CD4-positive, alpha-beta T cell treated with Interleukin-6 for 4 hours (primary cell): ENCODE measurements at regions not wholly inside any gene's neighbourhood (a gene's known extent, or its start where the extent isn't known, plus 50 kb on each side); places are given as distances from the start of the nearest gene placed in this dataset.

Source experiments
- DNase-seq: peaks from one replicate; pipeline ENCODE4 v3.0.0-alpha.2; 2020; ENCODE audit warnings: mixed read lengths

DNA sequence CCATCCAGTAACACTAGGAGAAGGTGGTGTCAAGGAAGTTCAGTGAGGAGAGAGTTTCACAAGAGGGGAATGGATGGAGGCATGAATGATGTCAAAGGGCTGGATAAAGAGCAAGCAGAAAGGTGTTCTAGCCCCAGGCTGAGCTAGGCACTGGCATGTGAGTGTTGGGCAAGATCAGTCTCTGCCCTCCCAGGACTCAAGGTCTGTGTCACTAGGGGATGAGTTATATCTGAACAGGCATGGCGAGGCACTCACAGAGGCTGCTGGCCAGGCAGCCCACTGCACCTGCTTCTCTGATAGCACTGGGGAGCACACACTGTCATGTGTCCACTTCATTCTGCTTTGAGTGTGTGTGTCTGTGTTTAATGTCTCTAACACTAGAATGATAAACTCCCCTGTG is 903.8 kb downstream of the BCL11B start:
- no peak for DNase-seq

DNA sequence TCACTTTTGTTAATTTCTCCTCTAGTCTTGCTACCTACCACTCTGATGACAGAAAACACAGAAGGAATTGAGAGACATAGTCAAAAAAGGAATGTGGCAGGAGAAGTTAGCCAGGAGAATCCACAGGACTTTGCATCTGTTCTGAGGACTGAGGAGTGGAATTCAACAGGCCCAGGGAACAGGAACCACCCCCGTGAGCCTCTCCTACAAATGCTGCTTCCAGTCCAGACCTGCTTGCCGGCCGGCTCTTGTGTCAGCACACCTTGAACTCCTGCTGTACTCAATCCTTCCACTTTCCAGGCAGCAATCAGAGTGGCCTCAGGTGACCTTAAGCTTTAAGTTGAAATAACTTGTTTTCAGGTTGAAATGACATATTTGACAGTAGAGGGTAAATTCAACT is 903.1 kb downstream of the BCL11B start:
- DNase-seq, result no peak

DNA sequence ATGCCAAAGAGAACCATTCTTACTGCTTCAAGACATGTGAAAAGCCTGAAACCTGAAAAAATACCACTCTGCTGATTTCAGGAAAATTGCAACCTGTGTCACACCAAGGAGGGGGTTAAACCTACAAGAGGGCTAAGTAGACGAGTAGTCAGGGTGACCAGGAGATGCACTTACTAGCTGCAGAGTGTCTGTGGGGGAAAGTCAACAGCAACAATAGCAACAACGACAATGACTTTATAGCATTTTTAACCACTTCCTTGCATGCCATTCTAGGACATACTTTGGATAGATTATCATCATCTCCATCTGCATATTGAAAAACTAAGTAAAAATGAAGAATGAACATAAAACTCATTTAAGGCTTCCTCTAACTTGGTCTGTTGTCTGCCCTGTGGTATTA is 902.7 kb downstream of the BCL11B start:
- DNase-seq, result no peak

DNA sequence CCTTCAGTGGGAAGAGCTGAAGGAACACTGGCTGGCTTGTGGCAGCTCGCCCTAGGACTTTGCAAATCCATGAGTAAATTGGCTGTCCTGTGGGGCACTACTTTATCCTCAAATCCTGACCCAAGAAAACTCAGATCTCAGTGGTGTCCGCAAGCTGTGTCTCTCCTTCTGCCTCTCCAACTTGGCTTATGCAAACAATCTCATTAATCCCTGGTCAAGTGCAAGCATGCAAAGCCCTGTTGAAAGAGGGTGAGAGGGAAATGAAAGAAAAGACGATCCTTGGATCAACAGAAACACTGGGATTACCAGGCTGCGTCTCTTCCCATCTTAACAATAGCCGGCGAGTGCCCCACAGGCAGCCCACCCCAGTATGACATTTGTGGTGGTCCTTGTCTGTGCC is 901.6 kb downstream of the BCL11B start:
- DNase-seq, result no peak

DNA sequence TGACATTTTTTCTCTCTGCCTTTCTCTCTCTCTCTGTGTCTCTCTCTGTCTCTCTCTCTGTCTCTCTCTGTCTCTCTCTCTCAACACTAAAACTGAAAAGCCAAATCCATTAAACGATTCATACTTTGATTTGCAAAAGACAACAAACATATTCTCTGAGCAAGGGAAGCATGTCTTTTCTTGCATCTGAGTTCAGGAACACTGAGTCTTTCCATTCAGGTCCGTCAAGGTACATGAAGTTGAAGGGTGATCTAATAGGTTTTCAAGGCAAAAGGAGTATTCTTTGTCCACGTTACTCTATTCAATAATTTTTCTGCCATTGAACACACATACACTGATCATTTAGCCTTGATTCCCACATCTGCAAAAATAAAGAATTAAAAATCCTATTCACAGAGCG is 900.9 kb downstream of the BCL11B start:
- DNase-seq, result no peak

DNA sequence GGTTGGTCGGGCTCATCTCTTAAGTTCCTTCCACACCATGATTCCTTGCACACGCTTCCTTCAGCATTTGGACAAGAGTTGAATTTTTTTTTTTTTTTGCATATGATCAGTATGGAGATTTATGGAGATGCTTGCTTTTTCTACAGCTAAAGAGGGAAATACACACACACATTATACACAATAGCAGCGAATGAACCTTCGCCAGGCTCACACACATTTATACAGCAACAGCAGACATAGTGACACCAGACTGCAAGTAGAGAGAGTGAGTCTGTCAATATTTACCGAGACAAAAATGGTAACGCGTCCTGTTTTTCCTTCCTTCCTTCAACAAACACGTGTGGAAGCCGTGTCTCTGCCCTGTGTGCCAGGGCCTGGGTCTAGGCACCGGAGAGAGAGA is 897.9 kb downstream of the BCL11B start:
- no peak for DNase-seq

DNA sequence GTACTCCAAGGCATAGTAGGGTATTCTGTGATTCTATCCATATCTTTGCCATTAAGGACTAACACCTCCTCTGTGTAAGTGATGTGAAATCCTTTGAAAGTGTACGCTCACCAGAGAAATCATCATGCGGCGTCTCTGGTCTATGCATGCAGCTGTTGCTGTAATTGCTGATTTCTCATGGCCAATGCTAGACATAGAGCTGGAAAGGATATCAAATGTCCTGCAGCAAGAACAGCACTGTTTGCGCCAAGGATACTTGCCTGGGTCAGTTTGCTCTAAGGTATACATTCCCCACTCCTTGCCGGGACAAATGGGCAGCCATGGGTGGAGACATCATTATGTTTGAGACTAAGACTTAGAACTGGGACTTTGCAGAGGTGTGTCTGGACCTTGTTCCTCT is 896.4 kb downstream of the BCL11B start:
- DNase-seq, result no peak

DNA sequence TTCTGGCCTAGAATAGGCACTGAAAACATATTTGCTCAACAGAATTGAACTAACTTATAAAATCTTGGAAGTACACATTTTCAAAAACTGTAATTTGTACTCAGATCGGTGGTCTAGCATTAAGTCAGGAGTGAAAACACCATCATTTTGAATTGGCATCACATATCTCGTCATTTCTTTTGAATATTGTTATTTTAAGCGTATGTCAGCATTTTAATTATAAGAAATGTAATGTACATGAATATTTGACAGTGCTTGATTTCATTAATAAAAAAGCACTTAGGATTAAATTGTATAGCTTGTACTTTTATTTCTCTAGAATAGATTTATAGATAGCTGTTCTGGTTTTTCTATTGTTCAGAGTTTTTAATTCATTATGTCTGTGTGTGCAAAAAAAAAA is 892.2 kb downstream of the BCL11B start:
- DNase-seq, result no peak

DNA sequence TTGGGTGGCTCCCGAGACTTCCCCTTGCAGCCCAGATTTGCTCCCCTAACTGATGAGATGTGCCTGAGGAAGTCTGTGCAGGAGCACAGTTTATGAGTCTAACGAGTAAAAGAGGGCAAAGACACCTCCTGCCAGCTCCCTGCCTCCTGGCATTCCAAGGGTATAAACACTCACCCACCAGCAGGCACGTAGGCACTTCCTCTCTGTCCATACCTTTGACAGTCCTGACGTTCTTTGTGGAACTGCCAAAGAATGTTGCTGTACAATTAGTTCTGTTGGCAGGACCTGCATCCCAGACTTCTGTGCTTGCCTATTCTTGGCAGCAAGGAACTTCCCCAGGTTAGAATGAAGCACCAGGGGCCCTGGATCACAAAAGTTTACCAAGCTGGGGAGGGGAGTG is 889.3 kb downstream of the BCL11B start:
- no peak for DNase-seq

DNA sequence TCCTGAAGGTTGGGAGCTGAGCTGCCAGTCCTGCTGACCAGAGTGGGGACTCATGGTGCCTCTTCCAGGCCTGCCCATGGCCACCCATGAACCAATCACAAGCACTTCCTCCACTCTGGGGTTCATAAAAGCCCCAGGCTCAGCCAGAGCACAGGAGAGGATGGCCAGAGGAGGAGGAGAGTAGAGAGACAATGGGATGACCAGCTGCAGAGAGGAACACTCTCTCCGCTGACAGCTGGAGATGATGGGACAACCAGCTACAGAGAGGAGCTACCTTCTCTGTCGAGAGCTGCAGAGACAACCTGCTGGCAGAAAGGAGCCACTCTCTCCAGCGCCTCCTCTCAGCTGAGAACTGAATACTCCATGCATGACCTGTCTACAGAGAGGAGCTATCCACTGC is 886.1 kb downstream of the BCL11B start:
- no peak for DNase-seq

DNA sequence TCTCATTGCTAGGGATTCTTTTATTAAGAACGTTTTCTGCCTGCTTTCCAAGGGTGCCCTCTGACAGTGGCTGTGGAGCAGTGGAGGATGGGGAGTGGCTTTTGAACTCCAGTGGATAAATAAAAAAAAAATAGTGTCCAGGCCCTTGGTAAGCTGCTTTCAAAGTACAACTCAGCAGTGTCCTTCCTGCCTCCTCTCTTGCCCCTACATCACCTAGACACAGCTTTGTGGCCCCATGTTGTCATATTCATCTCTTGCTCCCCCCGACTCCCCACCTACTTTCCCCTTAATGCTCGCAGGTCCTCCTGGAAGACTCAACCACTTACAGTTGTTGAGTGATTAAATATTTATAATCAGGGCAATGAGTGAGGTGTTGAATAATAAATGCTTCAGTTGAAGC is 880.9 kb downstream of the BCL11B start:
- DNase-seq, result no peak

DNA sequence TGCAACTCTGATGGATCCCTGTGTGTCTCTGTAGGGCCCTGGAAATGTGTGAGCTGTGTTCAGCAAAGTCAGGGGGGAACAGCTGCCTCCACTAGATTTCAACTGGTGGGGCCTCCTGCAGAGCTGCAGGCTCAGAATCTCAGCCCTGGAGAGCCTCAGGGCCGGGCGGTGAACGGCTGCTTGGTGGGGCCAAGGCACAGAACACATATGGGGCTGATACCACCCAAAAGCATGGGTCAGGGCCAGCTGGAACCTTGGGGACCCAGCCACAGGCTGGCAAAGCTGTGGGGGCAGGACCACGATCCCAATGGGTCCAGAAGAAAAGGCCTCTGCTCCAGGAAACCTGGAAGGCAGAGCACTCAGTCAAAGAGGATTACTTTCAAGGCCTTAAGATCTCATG is 878.5 kb downstream of the BCL11B start:
- DNase-seq, result no peak

DNA sequence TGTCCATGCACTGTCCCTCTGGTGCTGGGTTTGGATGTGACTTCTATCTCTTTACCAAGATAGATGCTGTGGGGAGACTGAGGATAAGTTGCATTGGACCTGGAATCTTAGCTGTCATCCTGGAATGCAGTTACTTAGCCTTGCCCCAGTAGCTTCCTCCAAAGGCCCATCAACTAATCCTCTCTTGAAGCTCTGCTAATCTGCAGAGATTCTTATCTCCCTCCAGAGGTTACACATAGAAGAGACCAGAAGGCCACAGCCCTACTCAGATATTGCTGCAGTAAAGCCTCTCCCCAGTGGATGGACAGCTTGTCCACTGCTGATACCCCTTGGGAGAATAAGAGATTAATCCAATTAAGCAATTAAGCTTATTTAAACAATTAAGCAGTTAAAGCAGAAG is 867.2 kb downstream of the BCL11B start:
- DNase-seq, result no peak

DNA sequence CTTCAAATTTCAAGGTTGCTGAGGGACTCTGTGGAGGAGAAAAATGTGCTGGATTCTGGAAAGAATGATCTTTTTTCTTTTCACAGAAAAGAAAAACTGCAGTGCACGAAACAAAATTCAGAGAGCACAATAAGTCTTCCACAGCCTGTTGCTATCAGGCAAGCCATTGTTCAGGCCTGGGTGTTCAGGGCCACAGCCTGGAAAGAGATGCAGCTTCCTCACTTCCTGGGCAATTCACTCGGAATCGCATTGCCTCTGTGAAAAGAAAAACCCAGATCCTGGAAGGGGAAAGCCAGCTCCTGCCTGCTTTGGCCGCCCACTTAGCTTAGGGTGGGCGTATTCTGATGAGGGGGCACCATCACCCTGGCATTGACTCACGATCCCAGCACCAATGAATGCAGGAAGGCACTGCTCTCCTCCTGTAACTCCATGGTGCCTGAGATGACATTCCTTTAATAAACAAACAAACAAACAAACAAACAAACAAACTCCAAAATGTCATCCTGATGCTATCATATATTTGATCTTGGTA is 863.9 kb downstream of the BCL11B start:
- no peak for DNase-seq

DNA sequence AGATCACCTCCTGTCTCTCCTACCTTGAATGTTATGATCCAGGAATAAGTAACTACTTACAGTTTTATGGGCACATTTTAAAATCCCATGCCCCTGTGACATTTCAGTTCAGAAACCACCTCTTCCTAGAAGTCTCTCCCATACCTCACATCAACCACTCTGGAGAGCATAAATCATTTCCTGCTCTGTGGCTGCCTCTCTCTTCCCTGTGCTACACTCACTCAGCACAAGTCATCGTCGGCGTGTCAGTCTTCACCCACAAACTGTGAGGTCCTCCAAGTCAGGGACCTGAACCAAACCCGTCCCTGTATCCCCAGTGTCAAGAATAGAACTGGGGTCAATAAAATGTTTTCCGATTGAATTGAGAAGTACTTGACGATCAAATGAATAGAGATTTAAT is 863.3 kb downstream of the BCL11B start:
- peak; percentile 33 for DNase-seq

DNA sequence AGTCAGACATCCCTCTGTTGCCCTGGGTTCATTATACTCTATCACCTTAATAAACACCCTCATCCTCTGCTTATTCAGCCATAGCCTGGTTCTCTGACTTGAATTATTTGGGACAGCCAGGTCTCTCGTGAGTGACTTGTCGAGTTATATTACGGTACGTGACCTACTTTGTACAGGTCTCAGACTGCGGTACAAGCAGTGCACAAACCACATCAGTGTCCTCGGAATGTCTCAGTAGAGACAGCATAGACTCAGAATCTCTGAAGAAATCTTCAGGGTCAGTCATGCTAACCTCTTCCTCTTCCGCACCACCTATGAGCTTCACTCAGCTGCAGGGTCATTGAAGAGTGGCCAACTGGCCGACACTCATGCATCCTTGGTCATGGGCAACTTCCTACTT is 860.8 kb downstream of the BCL11B start:
- DNase-seq, result no peak

DNA sequence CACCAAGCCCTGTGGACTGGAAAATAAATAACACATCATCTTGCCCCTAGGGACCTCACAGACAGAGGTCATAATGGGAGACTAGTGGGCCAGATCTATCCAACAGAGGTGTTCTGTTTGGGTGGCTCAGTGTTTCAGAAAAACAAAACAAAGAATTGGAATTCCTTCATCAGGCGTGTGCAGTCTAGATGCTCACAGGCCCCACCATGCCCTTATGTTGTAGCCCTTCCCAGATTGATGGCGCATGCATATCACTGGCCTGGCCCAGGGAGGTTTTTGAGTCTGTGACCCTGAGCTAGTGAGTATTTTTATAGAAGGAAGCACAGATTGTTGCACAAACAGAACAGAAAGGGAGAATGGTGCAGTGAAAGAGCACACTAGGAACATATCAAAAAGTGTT is 859.6 kb downstream of the BCL11B start:
- no peak for DNase-seq

DNA sequence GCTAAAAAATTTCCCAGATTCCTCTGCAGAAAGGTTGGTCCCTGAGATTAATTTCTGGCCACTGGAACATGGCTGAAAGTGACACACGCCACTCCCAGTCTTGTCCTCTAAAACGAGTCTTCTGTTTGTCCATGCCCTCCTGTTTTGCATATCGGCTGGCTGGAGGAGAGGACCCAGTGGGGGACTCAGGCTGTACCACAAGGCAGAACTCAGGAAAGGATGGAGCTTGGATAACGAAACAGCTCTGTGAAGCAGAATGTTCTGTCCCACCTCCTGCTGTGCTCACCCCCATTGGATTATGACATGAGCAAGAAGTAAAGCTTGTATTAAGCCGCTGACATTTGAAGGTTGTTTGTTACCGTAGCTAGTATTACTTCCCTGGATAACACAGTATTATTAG is 856.2 kb downstream of the BCL11B start:
- no peak for DNase-seq

DNA sequence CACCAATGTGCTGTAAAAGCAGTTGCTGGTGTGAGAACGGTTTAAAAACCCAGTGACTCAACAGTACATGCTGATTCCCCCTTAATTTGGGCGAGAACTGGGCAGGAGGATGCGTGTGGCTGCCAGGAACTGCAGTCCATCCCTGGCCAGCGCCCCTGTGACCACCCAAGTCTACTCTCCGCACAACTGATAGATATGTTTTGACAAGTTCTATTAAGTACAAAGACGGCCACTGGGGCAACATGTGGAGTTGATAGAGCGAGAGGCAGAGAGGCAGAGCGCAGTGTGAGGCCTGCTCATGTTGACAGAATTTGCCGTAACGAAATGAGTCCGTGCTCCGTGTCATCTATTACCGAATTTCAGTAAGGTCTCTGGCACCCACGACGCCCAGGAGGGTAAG is 855.0 kb downstream of the BCL11B start:
- DNase-seq, result no peak

DNA sequence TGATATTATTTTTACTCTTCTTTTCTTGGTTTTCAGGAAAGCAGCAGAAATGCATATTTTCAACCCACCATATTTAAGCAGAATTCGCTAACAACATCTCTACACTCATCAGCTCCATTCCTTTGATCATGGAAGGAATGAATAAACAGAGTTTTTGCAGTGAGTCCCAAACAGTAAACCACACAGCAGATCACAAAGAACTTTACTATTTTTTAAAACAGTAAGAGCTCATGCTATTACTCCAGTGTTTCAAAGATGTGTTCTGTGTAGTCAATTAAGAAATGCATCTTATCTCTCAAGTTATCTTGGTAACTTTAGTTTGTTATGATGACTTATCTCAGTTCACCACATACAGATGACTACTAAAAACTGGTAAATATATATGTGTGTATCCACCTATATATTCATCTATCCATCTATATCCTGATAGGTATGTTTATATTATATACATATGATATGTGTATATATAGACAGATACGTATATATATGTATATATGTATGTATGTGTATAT is 843.5 kb downstream of the BCL11B start:
- no peak for DNase-seq

DNA sequence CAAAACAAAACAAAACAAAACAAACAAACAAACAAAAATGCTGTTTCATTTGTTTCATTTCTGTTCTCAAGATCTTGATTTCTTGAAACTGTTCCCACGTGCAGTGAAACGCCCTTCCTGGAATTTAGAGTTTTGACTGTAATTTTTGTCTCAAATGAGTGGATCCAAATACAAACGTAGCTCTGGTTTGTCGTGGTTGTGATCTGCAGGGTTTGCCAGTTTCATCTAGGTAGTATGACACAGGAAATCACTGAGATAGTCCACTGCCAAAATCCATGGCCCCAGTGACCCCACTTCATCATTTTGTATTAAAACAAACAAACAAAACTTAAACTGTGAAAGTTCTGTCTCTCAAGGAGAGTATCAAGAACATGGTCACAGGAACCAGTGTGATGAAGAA is 838.6 kb downstream of the BCL11B start:
- DNase-seq, result no peak

DNA sequence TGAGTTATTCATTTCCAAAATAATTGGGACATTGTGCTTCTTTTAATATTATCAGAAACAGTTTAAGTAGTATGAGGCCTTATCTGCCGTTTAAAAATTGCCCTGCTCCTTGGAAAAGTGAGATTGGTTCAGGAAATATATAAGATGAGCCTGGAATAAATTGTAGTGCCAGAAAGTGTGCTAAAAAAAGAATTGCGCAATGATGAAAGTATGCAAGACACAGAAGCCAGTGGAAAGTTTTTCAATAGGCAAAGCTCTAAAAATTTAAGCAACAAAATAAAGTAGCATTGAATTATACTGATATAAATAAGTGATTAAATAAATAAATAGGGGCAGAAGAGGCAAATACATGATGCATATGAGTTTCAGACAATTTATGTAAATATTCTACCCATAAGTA is 834.9 kb downstream of the BCL11B start:
- no peak for DNase-seq

DNA sequence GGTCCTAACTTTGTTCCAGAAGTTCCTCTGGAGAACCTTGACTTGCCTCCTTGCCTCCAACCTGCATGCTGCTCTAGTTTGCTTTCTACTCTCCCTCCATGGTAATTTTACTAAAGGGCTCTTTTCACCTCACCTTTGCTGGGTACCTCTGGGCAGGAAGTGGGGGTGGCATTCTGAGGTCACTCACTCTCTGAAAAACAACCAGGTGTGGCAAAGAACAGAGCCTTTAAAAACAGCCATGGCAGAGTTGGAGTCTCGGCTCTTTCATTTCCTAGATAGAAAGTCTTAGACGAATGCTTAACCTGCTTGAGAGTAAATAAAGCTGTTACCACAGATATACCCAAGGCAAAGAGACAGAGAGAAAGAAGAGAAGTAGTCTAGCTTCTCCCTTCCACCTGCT is 827.9 kb downstream of the BCL11B start:
- peak; percentile 70 for DNase-seq

DNA sequence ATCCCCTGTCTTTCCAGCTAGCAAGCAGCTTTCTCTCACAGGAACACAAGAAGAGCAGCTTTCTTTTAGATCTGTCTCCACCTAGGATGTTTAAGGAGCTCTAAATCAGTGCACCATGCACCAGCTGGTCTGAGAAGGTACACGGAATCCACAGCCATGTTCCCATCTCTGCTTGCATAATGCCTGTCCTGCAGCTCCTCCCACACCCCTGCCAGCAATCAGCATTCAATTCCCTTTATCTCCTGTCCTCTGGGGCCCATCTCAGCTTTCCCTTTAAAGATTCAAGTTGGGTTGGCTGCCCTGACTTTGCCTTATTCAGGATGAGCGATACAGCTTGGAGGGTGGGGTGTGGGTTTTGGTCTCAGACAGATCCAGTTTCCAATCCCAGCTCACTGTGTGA is 826.3 kb downstream of the BCL11B start:
- no peak for DNase-seq

DNA sequence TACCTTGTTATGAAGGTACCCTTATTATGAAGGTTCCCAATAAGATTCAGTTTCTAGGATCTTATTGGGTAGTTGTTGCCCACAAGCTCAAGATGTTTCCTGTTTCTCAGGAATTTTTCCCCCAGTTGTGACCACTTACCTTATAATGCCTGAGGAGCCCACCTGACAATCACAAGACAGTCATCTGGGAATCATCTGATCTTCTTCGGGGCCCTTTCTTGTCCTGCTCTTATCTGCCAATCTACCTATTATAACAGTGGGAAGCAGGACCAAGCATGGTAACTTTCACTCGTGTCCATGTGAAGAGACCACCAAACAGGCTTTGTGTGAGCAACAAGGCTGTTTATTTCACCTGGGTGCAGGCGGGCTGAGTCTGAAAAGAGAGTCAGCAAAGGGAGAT is 825.5 kb downstream of the BCL11B start:
- DNase-seq, result no peak

DNA sequence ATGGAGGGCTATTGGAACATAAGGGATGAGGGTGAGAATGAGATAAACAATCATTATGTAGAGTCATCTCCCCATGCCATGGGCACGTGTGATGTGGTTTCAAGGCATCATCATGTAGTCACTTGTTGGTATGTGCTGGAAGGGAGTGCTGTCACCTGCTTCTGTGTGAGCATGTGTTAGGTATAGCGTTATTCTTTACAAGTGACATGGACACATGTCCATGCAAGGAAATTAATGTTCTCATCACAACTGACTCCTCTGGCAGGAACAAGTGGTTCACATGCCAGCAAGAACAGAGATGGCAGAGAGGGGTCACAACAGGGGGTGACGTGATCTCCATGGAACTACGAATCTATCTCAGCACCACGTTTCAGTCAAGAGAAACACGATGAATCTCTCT is 815.8 kb downstream of the BCL11B start:
- no peak for DNase-seq
